ENCODE measurements at regions not wholly inside any gene's neighbourhood (a gene's known extent, or its start where the extent isn't known, plus 50 kb on each side); places are given as distances from the start of the nearest gene placed in this dataset.

DNA sequence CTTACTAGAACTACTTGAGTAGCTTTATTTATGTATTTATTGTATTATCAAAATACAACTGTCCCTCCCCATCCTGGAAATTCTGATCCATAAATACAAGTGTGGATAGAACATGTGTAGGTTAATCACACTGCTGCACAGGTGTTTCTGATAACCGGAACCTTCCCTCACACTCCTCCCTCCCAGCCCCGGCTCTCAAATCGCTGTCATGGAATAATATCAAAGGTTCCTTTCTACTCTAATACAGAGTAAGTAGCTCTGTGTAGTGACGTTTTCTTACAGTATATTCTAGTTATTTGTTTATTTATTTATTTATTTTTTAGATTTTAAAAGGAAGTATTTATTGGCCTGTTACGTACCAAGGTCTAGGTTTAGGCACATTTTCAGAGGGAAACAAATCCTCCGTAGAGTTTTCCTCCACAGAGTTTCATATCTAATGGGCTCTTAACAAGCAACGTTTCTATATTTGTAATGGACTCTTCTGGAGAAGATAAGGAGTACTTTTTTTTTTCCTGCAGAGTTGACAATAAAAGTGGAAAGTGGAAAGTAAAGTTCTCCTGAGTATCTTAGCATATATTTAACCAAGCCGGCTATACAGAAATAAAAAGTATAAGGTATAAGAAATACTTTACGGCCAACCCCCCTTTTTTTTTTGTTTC, 129.0 kb upstream of the CARD18 start:
- no peak for FAIRE-seq
- no peak for TF ChIP-seq POLR2A (IDR thresholded peaks at IDR 0.05; ENCODE audit: low read depth, low read length)
- no peak for DNase-seq (ENCODE audit: insufficient read length, low spot score)

DNA sequence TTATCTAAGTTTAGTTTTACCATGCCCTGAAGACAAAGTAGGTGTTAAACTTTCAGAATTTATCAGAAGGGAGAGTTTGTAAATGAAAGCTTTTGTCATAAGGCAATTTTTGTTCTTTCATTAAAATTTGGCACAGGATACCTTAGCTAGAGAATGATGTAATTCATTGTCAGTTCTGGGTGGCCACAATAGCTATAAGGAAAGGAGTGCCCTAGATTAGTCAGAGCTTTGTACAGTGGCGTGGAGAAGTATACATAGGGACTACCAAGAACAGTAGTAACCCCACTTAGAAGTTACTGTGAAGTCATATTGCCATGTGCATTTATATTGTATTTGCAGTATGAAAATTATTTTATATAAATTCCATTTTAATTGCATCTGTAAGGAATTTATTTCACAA, 126.3 kb upstream of the CARD18 start:
- no peak for TF ChIP-seq POLR2A (IDR thresholded peaks at IDR 0.05; ENCODE audit: low read depth, low read length)
- FAIRE-seq (no peak), DNase-seq (ENCODE audit: insufficient read length, low spot score) (peak; percentile 1)

- DNase-seq (ENCODE audit: insufficient read length, low spot score) = no peak
- TF ChIP-seq POLR2A (IDR thresholded peaks at IDR 0.05; ENCODE audit: low read depth, low read length) = no peak
- FAIRE-seq = no peak
Measured at GRCh38 chr11:105260976-105261375, 121.4 kb upstream of the CARD18 start.

DNA sequence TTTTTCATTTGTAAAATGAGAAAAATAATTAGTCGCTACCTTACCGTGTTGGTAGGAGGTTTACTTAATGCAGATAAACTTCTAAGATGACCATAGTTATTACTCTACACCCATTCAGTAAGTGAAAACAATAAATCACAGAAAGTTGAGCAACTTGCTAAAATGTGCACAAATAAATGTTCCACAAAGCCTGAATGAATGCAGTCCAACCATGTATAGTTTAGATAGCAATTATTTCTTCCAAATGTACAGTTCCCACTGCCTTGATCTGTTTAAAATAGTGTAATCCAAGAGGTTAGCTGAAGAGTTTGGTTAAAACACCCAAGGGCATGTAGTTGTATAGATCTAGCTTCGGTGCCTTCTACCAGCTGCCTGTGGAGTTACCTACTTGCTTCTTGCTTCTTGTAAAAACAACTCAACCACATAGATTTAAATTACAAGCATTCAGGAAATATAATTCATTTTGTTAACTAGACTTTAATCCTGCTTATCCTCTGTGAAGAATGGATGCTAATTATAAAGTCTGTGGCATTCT, 106.3 kb upstream of the CARD18 start:
- FAIRE-seq (no peak), DNase-seq (ENCODE audit: insufficient read length, low spot score) (no peak)
- no peak for TF ChIP-seq POLR2A (IDR thresholded peaks at IDR 0.05; ENCODE audit: low read depth, low read length)

DNA sequence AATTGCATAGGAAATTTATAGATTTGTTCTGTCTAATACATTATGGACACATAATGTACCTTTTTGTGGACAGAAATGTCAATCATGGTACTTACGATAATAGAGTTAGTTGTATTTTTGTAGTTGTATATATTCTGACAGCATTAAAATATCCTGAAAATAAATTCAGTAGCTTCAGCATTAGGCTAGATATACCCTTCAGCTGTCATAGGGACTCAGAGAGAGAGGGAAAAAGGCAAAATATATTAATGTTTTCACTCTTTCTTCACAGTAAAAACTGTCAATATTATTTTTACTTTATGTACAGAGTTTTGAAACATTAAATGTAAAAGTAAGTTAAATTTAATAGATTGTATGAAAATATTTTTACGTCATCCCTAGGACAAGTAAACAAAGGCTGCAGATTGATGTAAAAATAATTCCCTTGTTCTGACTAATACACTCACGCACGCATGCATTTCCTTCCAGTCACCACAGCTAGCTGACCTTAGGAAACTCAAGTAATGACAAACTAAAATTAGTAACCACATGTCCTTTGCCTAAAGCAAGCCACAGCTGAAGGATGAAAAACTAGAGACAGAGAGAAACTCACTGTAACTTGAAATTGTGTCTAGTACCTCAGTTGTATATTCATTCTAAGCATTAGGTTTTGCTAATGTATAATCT, 104.7 kb upstream of the CARD18 start:
- no peak for TF ChIP-seq POLR2A (IDR thresholded peaks at IDR 0.05; ENCODE audit: low read depth, low read length)
- peak; percentile 69 for FAIRE-seq
- DNase-seq (ENCODE audit: insufficient read length, low spot score) = peak; percentile 5

- no peak for FAIRE-seq
- TF ChIP-seq POLR2A (IDR thresholded peaks at IDR 0.05; ENCODE audit: low read depth, low read length) = no peak
- no peak for DNase-seq (ENCODE audit: insufficient read length, low spot score)
Measured at GRCh38 chr11:105241136-105241535, 101.6 kb upstream of the CARD18 start.

DNA sequence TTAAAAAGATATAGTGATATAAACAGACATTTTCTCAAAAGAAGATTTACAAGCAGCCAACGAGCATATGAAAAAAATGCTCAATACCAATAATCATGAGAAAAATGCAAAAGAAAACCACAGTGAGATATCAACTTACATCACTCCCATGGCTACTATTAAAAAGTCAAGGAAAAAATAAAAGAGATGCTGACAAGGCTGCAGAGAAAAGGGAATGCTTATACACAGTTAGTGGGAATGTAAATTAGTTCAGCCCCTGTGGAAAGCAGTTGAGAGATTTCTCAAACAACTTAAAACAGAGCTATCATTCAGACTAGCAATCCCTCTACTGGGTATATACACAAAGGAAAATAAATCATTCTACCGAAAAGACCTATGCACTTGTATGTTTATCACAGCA, 97.1 kb upstream of the CARD18 start:
- FAIRE-seq (no peak), DNase-seq (ENCODE audit: insufficient read length, low spot score) (no peak)
- no peak for TF ChIP-seq POLR2A (IDR thresholded peaks at IDR 0.05; ENCODE audit: low read depth, low read length)

GRCh38 chr11:105233285-105233684, 93.7 kb upstream of the CARD18 start:
- TF ChIP-seq POLR2A (IDR thresholded peaks at IDR 0.05; ENCODE audit: low read depth, low read length) = no peak
- DNase-seq (ENCODE audit: insufficient read length, low spot score) = no peak
- no peak for FAIRE-seq

GRCh38 chr11:105232021-105232420, 92.5 kb upstream of the CARD18 start:
- FAIRE-seq (no peak), DNase-seq (ENCODE audit: insufficient read length, low spot score) (no peak)
- no peak for TF ChIP-seq POLR2A (IDR thresholded peaks at IDR 0.05; ENCODE audit: low read depth, low read length)

DNA sequence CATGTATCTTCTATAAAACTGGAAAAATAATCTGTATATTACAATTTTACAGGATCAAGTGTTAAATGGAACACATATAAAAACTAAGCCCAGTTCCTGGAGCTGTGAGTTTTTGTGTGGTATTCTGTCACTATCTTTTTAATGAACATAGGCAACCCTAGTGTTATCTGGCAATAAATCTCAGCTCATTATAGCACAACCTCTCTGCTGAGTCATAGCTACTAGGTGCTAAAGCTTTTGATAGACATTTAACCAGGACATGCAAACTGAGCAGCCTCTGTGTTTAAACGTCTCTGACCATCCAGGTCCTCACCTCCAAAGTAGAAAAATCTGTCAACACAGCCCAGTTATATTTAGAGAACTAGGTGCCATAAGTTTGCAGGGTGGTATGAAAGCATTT, 91.0 kb upstream of the CARD18 start:
- DNase-seq (ENCODE audit: insufficient read length, low spot score) (no peak), FAIRE-seq (no peak)
- TF ChIP-seq POLR2A (IDR thresholded peaks at IDR 0.05; ENCODE audit: low read depth, low read length) = no peak

DNA sequence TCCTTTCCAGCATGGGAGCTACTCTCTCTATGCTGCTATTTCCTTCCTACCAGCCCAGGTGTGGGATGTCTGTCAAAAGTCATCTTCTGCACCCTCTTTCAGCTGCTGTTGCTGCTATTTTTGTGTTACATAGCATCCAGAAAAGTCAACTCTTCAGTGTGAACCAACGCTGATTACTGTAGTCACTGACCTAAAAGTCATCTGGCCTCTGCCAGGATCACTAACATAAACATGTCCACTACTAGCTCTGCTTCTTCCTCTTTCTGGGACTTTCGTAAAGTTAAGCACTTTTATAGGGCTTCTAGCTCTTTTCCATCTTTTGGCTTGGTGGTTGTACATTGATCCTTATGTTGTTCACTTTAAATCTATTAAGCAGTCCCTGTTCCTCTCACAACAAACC, 90.2 kb upstream of the CARD18 start:
- DNase-seq (ENCODE audit: insufficient read length, low spot score) (no peak), FAIRE-seq (no peak)
- TF ChIP-seq POLR2A (IDR thresholded peaks at IDR 0.05; ENCODE audit: low read depth, low read length) = no peak

GRCh38 chr11:105229257-105229656, 89.7 kb upstream of the CARD18 start:
- no peak for TF ChIP-seq POLR2A (IDR thresholded peaks at IDR 0.05; ENCODE audit: low read depth, low read length)
- DNase-seq (ENCODE audit: insufficient read length, low spot score) = no peak
- no peak for FAIRE-seq

GRCh38 chr11:105227363-105227762, 87.8 kb upstream of the CARD18 start:
- no peak for DNase-seq (ENCODE audit: insufficient read length, low spot score)
- TF ChIP-seq POLR2A (IDR thresholded peaks at IDR 0.05; ENCODE audit: low read depth, low read length) = no peak
- FAIRE-seq = no peak

- FAIRE-seq = no peak
- no peak for TF ChIP-seq POLR2A (IDR thresholded peaks at IDR 0.05; ENCODE audit: low read depth, low read length)
- no peak for DNase-seq (ENCODE audit: insufficient read length, low spot score)
Measured at GRCh38 chr11:105226766-105227165, 87.2 kb upstream of the CARD18 start.

DNA sequence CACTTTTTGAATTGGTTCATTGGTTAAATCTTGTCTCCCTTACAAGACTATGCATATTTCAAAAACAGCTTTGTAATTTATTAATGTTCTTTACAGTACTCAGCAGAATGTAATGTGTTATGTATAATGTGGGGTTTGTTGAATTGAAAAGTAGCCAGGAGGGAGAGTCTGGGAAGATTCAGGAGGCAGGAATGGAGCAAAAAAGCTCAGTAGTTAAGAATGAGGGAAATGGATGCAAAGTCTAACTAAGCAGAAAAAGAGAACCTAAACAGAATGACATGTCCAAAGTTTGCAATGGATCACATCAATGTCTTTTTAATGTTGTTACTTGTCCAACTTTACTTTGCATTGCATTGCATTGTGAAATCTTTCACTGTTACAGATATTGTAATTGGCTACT, 86.5 kb upstream of the CARD18 start:
- TF ChIP-seq POLR2A (IDR thresholded peaks at IDR 0.05; ENCODE audit: low read depth, low read length) = no peak
- no peak for FAIRE-seq

More for the DNA sequence above, 86.5 kb upstream of the CARD18 start:
- DNase-seq (ENCODE audit: insufficient read length, low spot score) = no peak

Data from H54 (cell line).